Prostate gland (tissue), 2 donors: ENCODE measurements at regions not wholly inside any gene's neighbourhood (a gene's known extent, or its start where the extent isn't known, plus 50 kb on each side); places are given as distances from the start of the nearest gene placed in this dataset.

ENCODE experiments used
- POLR2A ChIP-seq: fragments of 450-650 bp; IDR thresholded peaks from one replicate; pipeline ENCODE4 v1.6.1; 2016; ENCODE audit warnings: antibody characterized with exemption, mild to moderate bottlenecking
- TF ChIP-seq, protein P1 (sequence below), 4 experiments: fragments of 200-600 bp in 2 of 4; fragments of 450-650 bp in 2 of 4; sonication (generic) in 2 of 4; IDR thresholded peaks; 1 replicate in 3 of 4; 2 replicates in 1 of 4; pipeline ENCODE4 v1.5.1; 2016 to 2019; ENCODE audit warnings: antibody characterized with exemption in 4 of 4, mild to moderate bottlenecking in 2 of 4, moderate library complexity in 2 of 4

- TF ChIP-seq POLR2A: no peak
- TF ChIP-seq, protein P1, sequence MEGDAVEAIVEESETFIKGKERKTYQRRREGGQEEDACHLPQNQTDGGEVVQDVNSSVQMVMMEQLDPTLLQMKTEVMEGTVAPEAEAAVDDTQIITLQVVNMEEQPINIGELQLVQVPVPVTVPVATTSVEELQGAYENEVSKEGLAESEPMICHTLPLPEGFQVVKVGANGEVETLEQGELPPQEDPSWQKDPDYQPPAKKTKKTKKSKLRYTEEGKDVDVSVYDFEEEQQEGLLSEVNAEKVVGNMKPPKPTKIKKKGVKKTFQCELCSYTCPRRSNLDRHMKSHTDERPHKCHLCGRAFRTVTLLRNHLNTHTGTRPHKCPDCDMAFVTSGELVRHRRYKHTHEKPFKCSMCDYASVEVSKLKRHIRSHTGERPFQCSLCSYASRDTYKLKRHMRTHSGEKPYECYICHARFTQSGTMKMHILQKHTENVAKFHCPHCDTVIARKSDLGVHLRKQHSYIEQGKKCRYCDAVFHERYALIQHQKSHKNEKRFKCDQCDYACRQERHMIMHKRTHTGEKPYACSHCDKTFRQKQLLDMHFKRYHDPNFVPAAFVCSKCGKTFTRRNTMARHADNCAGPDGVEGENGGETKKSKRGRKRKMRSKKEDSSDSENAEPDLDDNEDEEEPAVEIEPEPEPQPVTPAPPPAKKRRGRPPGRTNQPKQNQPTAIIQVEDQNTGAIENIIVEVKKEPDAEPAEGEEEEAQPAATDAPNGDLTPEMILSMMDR (IDR thresholded peaks at IDR 0.05): no peak
Measured at GRCh38 chr21:25149022-25149421, 458.3 kb downstream of the MRPL39 start.
